Neural cell (in vitro differentiated cells): ENCODE measurements at regions not wholly inside any gene's neighbourhood (a gene's known extent, or its start where the extent isn't known, plus 50 kb on each side); places are given as distances from the start of the nearest gene placed in this dataset.

Experiments used
- CTCF ChIP-seq: fragments of 450-650 bp; IDR thresholded peaks from 2 replicates; pipeline ENCODE4 v1.5.1; 2014; ENCODE audit warnings: antibody characterized with exemption, mild to moderate bottlenecking, moderate library complexity; ENCODE audit not compliant: poor library complexity, severe bottlenecking
- EP300 ChIP-seq: fragments of 450-650 bp; conservative IDR thresholded peaks from 2 replicates; pipeline ENCODE4 v1.6.1; 2014; ENCODE audit warnings: antibody characterized with exemption, mild to moderate bottlenecking, moderate library complexity; ENCODE audit not compliant: poor library complexity, severe bottlenecking
- MXI1 ChIP-seq: fragments of 450-650 bp; conservative IDR thresholded peaks from 2 replicates; pipeline ENCODE4 v1.6.1; 2014; ENCODE audit warnings: antibody characterized with exemption, mild to moderate bottlenecking; ENCODE audit not compliant: poor library complexity, severe bottlenecking
- POLR2AphosphoS5 ChIP-seq: IDR thresholded peaks from 2 replicates; pipeline ENCODE4 v1.6.1; 2012
- SMC3 ChIP-seq: fragments of 450-650 bp; conservative IDR thresholded peaks from 2 replicates; pipeline ENCODE4 v1.6.1; 2014; ENCODE audit warnings: antibody characterized with exemption, mild to moderate bottlenecking, moderate library complexity; ENCODE audit not compliant: poor library complexity
- TAF1 ChIP-seq: IDR thresholded peaks from 2 replicates; pipeline ENCODE4 v1.6.1; 2012; ENCODE audit warnings: low read depth

GRCh38 chr1:55690366-55690765 is 475.2 kb upstream of the USP24 start:
- no peak for TF ChIP-seq TAF1
- TF ChIP-seq EP300: no peak
- no peak for TF ChIP-seq CTCF
- no peak for TF ChIP-seq MXI1
- no peak for TF ChIP-seq SMC3
- no peak for TF ChIP-seq POLR2AphosphoS5
